Myocyte (in vitro differentiated cells): ENCODE measurements at regions not wholly inside any gene's neighbourhood (a gene's known extent, or its start where the extent isn't known, plus 50 kb on each side); places are given as distances from the start of the nearest gene placed in this dataset.
"Not testable (repeated sequence)": the region's sequence is repeated elsewhere in the genome, so short reads cannot be mapped to it uniquely, and the experiment has no call there.

ENCODE experiments used
- DNase-seq: peaks from one replicate; pipeline ENCODE4 v3.0.0-alpha.2; 2012; ENCODE audit warnings: low read depth

GRCh38 chr6:100322886-100323285 lies 141.8 kb downstream of the SIM1 start:
- DNase-seq: no peak

- DNase-seq: no peak
These were observed 144.0 kb downstream of the SIM1 start for GRCh38 chr6:100320686-100321085.

GRCh38 chr6:100317031-100317430 lies 147.7 kb downstream of the SIM1 start:
- no peak for DNase-seq

GRCh38 chr6:100314186-100314585 lies 150.5 kb downstream of the SIM1 start:
- DNase-seq: no peak

GRCh38 chr6:100311707-100312251 lies 152.9 kb downstream of the SIM1 start:
- DNase-seq: no peak

- DNase-seq: peak; percentile 17
These were observed 155.5 kb downstream of the SIM1 start for GRCh38 chr6:100309174-100309573.

GRCh38 chr6:100307561-100307960 lies 157.2 kb downstream of the SIM1 start:
- no peak for DNase-seq

GRCh38 chr6:100305209-100305869 lies 159.4 kb downstream of the SIM1 start:
- no peak for DNase-seq

GRCh38 chr6:100304575-100304974 lies 160.1 kb downstream of the SIM1 start:
- no peak for DNase-seq

- no peak for DNase-seq
These were observed 163.0 kb downstream of the SIM1 start for GRCh38 chr6:100301731-100302130.

GRCh38 chr6:100300221-100300736 lies 164.4 kb downstream of the SIM1 start:
- peak; percentile 84 for DNase-seq

GRCh38 chr6:100296810-100297544 lies 167.7 kb downstream of the SIM1 start:
- peak; percentile 47 for DNase-seq

- not testable (repeated sequence) for DNase-seq
These were observed 169.5 kb downstream of the SIM1 start for GRCh38 chr6:100295172-100295571.

- no peak for DNase-seq
These were observed 175.4 kb downstream of the SIM1 start for GRCh38 chr6:100289285-100289684.

GRCh38 chr6:100288311-100288710 lies 176.4 kb downstream of the SIM1 start:
- DNase-seq: no peak

GRCh38 chr6:100283285-100283684 lies 181.4 kb downstream of the SIM1 start:
- DNase-seq: peak; percentile 77

GRCh38 chr6:100281471-100281901 lies 183.2 kb downstream of the SIM1 start:
- peak; percentile 87 for DNase-seq

- DNase-seq: no peak
These were observed 188.2 kb downstream of the SIM1 start for GRCh38 chr6:100276311-100277057.

- DNase-seq: no peak
These were observed 190.6 kb downstream of the SIM1 start for GRCh38 chr6:100274147-100274546.

GRCh38 chr6:100271625-100272024 lies 193.1 kb downstream of the SIM1 start:
- DNase-seq: no peak

- no peak for DNase-seq
These were observed 193.5 kb downstream of the SIM1 start for GRCh38 chr6:100271202-100271601.

GRCh38 chr6:100269189-100269588 lies 195.5 kb downstream of the SIM1 start:
- DNase-seq: no peak
